SHP77 treated with DMSO at 0.1 percent for 48 hours (cell line): ENCODE measurements at regions not wholly inside any gene's neighbourhood (a gene's known extent, or its start where the extent isn't known, plus 50 kb on each side); places are given as distances from the start of the nearest gene placed in this dataset.

Source experiments
- DNase-seq: peaks from one replicate; lab custom pipeline; 2025; lab: John Stamatoyannopoulos, UW

- no peak for DNase-seq
Measured at GRCh38 chr3:153314038-153314437, 152.0 kb downstream of the RAP2B start.

- DNase-seq, result no peak
Measured at GRCh38 chr3:153315781-153316180, 153.8 kb downstream of the RAP2B start.

GRCh38 chr3:153319705-153320554, 157.9 kb downstream of the RAP2B start:
- DNase-seq, result no peak

- DNase-seq, result no peak
Measured at GRCh38 chr3:153320585-153321128, 158.6 kb downstream of the RAP2B start.

- no peak for DNase-seq
Measured at GRCh38 chr3:153328690-153329089, 166.7 kb downstream of the RAP2B start.

- no peak for DNase-seq
Measured at GRCh38 chr3:153330901-153331300, 168.9 kb downstream of the RAP2B start.

GRCh38 chr3:153331676-153332075, 169.7 kb downstream of the RAP2B start:
- DNase-seq, result no peak

GRCh38 chr3:153334558-153334957, 172.5 kb downstream of the RAP2B start:
- DNase-seq, result no peak

GRCh38 chr3:153337369-153337768, 175.3 kb downstream of the RAP2B start:
- DNase-seq, result no peak

- no peak for DNase-seq
Measured at GRCh38 chr3:153338487-153338886, 176.5 kb downstream of the RAP2B start.

- no peak for DNase-seq
Measured at GRCh38 chr3:153339065-153339464, 177.0 kb downstream of the RAP2B start.

GRCh38 chr3:153343988-153344782, 182.2 kb downstream of the RAP2B start:
- DNase-seq, result no peak

GRCh38 chr3:153348457-153349107, 186.6 kb downstream of the RAP2B start:
- DNase-seq, result no peak

GRCh38 chr3:153349108-153349499, 187.1 kb downstream of the RAP2B start:
- DNase-seq, result no peak

GRCh38 chr3:153350420-153350819, 188.4 kb downstream of the RAP2B start:
- no peak for DNase-seq

- no peak for DNase-seq
Measured at GRCh38 chr3:153354641-153355040, 192.6 kb downstream of the RAP2B start.

GRCh38 chr3:153355559-153355958, 193.5 kb downstream of the RAP2B start:
- no peak for DNase-seq

GRCh38 chr3:153356908-153357307, 194.9 kb downstream of the RAP2B start:
- no peak for DNase-seq

GRCh38 chr3:153357436-153357835, 195.4 kb downstream of the RAP2B start:
- no peak for DNase-seq

GRCh38 chr3:153369561-153370374, 207.7 kb downstream of the RAP2B start:
- DNase-seq, result no peak

GRCh38 chr3:153370680-153371079, 208.7 kb downstream of the RAP2B start:
- no peak for DNase-seq

- DNase-seq, result no peak
Measured at GRCh38 chr3:153372326-153372725, 210.3 kb downstream of the RAP2B start.
